Progenitor cell of endocrine pancreas (in vitro differentiated cells): ENCODE measurements at regions not wholly inside any gene's neighbourhood (a gene's known extent, or its start where the extent isn't known, plus 50 kb on each side); places are given as distances from the start of the nearest gene placed in this dataset.

Source experiments
- DNase-seq: peaks from one replicate; pipeline ENCODE4 v3.0.0; 2021; ENCODE audit warnings: low spot score; ENCODE audit not compliant: unreplicated experiment
- H3K27ac Mint-ChIP-seq: 2 replicates; pipeline ENCODE4 v1.8.0; 2021; ENCODE audit warnings: mild to moderate bottlenecking, moderate library complexity, mixed read lengths
- H3K27me3 Mint-ChIP-seq: 2 replicates; pipeline ENCODE4 v1.8.0; 2021; ENCODE audit warnings: mixed read lengths
- H3K36me3 Mint-ChIP-seq: 2 replicates; pipeline ENCODE4 v1.8.0; 2022; ENCODE audit warnings: mixed read lengths; ENCODE audit not compliant: insufficient read depth
- H3K4me1 Mint-ChIP-seq: 2 replicates; pipeline ENCODE4 v1.8.0; 2021; ENCODE audit warnings: low read depth, mixed read lengths
- H3K4me3 Mint-ChIP-seq: 2 replicates; pipeline ENCODE4 v1.8.0; 2021; ENCODE audit warnings: low read depth, mild to moderate bottlenecking, moderate library complexity, mixed read lengths
- H3K9me3 Mint-ChIP-seq: 2 replicates; pipeline ENCODE4 v1.8.0; 2021; ENCODE audit warnings: low read depth, mixed read lengths
- CTCF ChIP-seq: fragments of 200-600 bp; sonication (generic); IDR thresholded peaks from one replicate; pipeline ENCODE4 v1.5.0; 2021; ENCODE audit warnings: antibody characterized with exemption, mild to moderate bottlenecking; ENCODE audit not compliant: unreplicated experiment

GRCh38 chr7:46970131-46970430 is 611.8 kb downstream of the TNS3 start:
- Mint-ChIP-seq H3K27me3 (no peaks in the 10 kb centered on the region), H3K27ac (no peak overlapping the region), H3K36me3 (no peaks in the 10 kb centered on the region), H3K4me1 (no peaks in the 10 kb centered on the region), H3K4me3 (no peak overlapping the region), H3K9me3 (peaks cover 5% of the 10 kb centered on the region)
- TF ChIP-seq CTCF, result no peak
- DNase-seq, result no peak

- H3K27me3 Mint-ChIP-seq, result no peaks in the 10 kb centered on the region
- no peak for DNase-seq
Observed at GRCh38 chr7:46969303-46970130, 612.4 kb downstream of the TNS3 start.

GRCh38 chr7:46968003-46968402 is 613.9 kb downstream of the TNS3 start:
- no peak for TF ChIP-seq CTCF
- Mint-ChIP-seq H3K27ac (no peak overlapping the region), H3K27me3 (no peaks in the 10 kb centered on the region), H3K36me3 (peaks cover 2% of the 10 kb centered on the region), H3K4me1 (no peaks in the 10 kb centered on the region), H3K9me3 (peaks cover 17% of the 10 kb centered on the region), H3K4me3 (no peak overlapping the region)
- DNase-seq, result no peak

More at GRCh38 chr7:46969303-46970130, 612.4 kb downstream of the TNS3 start:
- Mint-ChIP-seq H3K4me1 (no peaks in the 10 kb centered on the region), H3K9me3 (peaks cover 10% of the 10 kb centered on the region), H3K27ac (no peak overlapping the region), H3K36me3 (peaks cover 2% of the 10 kb centered on the region), H3K4me3 (no peak overlapping the region)
- no peak for TF ChIP-seq CTCF

- Mint-ChIP-seq H3K27ac (no peak overlapping the region), H3K4me1 (no peaks in the 10 kb centered on the region), H3K36me3 (peaks cover 2% of the 10 kb centered on the region), H3K9me3 (peaks cover 33% of the 10 kb centered on the region), H3K27me3 (no peaks in the 10 kb centered on the region), H3K4me3 (no peak overlapping the region)
- no peak for TF ChIP-seq CTCF
- DNase-seq, result no peak
Observed at GRCh38 chr7:46963719-46964118, 618.2 kb downstream of the TNS3 start.

- H3K27ac Mint-ChIP-seq, result no peak overlapping the region
- DNase-seq, result no peak
- H3K4me3 Mint-ChIP-seq, result no peak overlapping the region
- no peaks in the 10 kb centered on the region for H3K4me1 Mint-ChIP-seq
- peaks cover 30% of the 10 kb centered on the region for H3K9me3 Mint-ChIP-seq
- peaks cover 2% of the 10 kb centered on the region for H3K36me3 Mint-ChIP-seq
- no peaks in the 10 kb centered on the region for H3K27me3 Mint-ChIP-seq
- no peak for TF ChIP-seq CTCF
Observed at GRCh38 chr7:46960970-46961369, 620.9 kb downstream of the TNS3 start.
